ENCODE measurements at regions not wholly inside any gene's neighbourhood (a gene's known extent, or its start where the extent isn't known, plus 50 kb on each side); places are given as distances from the start of the nearest gene placed in this dataset.

DNA sequence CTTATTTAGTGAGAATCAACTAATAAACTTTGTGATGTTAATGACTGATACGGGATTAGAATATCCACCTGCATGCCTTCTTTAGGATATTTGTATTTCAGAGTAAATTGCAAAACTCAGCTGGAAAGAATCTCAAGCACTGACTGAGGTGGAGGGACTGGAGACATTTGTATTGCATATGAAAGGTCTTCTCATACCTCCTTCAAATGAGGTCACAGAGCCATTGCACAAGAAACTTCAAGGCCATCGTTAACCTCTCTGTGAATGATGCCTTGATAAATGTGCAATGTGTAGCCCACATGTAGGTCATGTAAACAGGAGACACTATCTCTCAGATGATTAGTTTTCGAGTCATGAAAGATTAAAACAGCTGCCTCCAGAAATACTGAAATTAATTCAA, 531.7 kb upstream of the PLXNA2 start:
- TF ChIP-seq, protein P1, sequence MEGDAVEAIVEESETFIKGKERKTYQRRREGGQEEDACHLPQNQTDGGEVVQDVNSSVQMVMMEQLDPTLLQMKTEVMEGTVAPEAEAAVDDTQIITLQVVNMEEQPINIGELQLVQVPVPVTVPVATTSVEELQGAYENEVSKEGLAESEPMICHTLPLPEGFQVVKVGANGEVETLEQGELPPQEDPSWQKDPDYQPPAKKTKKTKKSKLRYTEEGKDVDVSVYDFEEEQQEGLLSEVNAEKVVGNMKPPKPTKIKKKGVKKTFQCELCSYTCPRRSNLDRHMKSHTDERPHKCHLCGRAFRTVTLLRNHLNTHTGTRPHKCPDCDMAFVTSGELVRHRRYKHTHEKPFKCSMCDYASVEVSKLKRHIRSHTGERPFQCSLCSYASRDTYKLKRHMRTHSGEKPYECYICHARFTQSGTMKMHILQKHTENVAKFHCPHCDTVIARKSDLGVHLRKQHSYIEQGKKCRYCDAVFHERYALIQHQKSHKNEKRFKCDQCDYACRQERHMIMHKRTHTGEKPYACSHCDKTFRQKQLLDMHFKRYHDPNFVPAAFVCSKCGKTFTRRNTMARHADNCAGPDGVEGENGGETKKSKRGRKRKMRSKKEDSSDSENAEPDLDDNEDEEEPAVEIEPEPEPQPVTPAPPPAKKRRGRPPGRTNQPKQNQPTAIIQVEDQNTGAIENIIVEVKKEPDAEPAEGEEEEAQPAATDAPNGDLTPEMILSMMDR (IDR thresholded peaks at IDR 0.05): no peak
- no peak for TF ChIP-seq EP300 (IDR thresholded peaks at IDR 0.05)
- no peak for TF ChIP-seq POLR2A (IDR thresholded peaks at IDR 0.05)
